Caco-2 (cell line): ENCODE measurements at regions not wholly inside any gene's neighbourhood (a gene's known extent, or its start where the extent isn't known, plus 50 kb on each side); places are given as distances from the start of the nearest gene placed in this dataset.

Experiments
- BruUV-seq: library from RNA; stranded (reverse); fragments of 400-500 nt; replicated peaks from 2 replicates; lab custom pipeline; 2021; lab: Mats Ljungman, UMichigan
- CTCF ChIA-PET: fragments of 300-600 bp; sonication (Branson Sonifier 250); formaldehyde crosslinking; loops from one replicate; lab custom pipeline; 2022; ENCODE audit warnings: antibody characterized with exemption; lab: Charles Lee
- POLR2A ChIA-PET: fragments of 300-600 bp; sonication (Branson Sonifier 250); formaldehyde crosslinking; loops from one replicate; lab custom pipeline; 2022; ENCODE audit warnings: antibody characterized with exemption; lab: Charles Lee
- DNase-seq, 2 experiments: peaks; one replicate each; pipeline versions ENCODE4 v3.0.0 to v3.0.0-alpha.2; 2020 to 2022
- H3K27me3 ChIP-seq: replicated peaks from 2 replicates; pipeline ENCODE4 v1.6.0; 2011; ENCODE audit warnings: low read length; ENCODE audit not compliant: control insufficient read depth, insufficient read depth
- H3K36me3 ChIP-seq: 2 replicates; pipeline ENCODE4 v1.5.1; 2011; ENCODE audit warnings: low read length; ENCODE audit not compliant: control insufficient read depth, insufficient read depth
- H3K4me1 ChIP-seq: fragments of 250-450 bp; sonication (Bioruptor Pico); 2 replicates; pipeline ENCODE4 v1.5.1; 2020; ENCODE audit warnings: mild to moderate bottlenecking
- H3K4me3 ChIP-seq: 2 replicates; pipeline ENCODE4 v1.5.1; 2011; ENCODE audit warnings: low read depth, mild to moderate bottlenecking, control low read depth, low read length
- H3K9me3 ChIP-seq: fragments of 250-450 bp; sonication (Bioruptor Pico); 2 replicates; pipeline ENCODE4 v1.5.1; 2020; ENCODE audit warnings: mild to moderate bottlenecking, moderate library complexity
- H3K27ac Mint-ChIP-seq: one replicate; pipeline ENCODE4 v1.8.0; 2022; ENCODE audit warnings: mixed read lengths; ENCODE audit not compliant: unreplicated experiment
- H3K27me3 Mint-ChIP-seq: one replicate; pipeline ENCODE4 v1.8.0; 2022; ENCODE audit warnings: mixed read lengths; ENCODE audit not compliant: insufficient read depth, unreplicated experiment
- H3K36me3 Mint-ChIP-seq: one replicate; pipeline ENCODE4 v1.8.0; 2022; ENCODE audit warnings: mild to moderate bottlenecking, mixed read lengths; ENCODE audit not compliant: insufficient read depth, unreplicated experiment
- H3K4me1 Mint-ChIP-seq: one replicate; pipeline ENCODE4 v1.8.0; 2022; ENCODE audit warnings: low read depth, mixed read lengths; ENCODE audit not compliant: unreplicated experiment
- H3K4me3 Mint-ChIP-seq: one replicate; pipeline ENCODE4 v1.8.0; 2022; ENCODE audit warnings: mild to moderate bottlenecking, moderate library complexity, mixed read lengths; ENCODE audit not compliant: unreplicated experiment
- H3K9me3 Mint-ChIP-seq: one replicate; pipeline ENCODE4 v1.8.0; 2022; ENCODE audit warnings: mixed read lengths; ENCODE audit not compliant: unreplicated experiment
- intact Hi-C: fragments of 100-400 bp; cut with micrococcal nuclease; formaldehyde crosslinking; loops from one replicate; pipeline ENCODE4 v1.10.0; 2022; ENCODE audit not compliant: unreplicated experiment
- TF ChIP-seq, protein P1 (sequence below), 2 experiments: fragments of 200-600 bp in 1 of 2; IDR thresholded peaks; 1 replicate in 1 of 2; 2 replicates in 1 of 2; pipeline versions ENCODE4 v1.5.1 to v1.8.0; 2011 to 2022; ENCODE audit warnings: antibody characterized with exemption in 1 of 2, control low read depth in 1 of 2, inconsistent platforms in 1 of 2, low read depth in 1 of 2, low read length in 1 of 2, mild to moderate bottlenecking in 1 of 2, moderate library complexity in 1 of 2; ENCODE audit not compliant: insufficient read depth in 1 of 2, severe bottlenecking in 1 of 2, unreplicated experiment in 1 of 2

DNA sequence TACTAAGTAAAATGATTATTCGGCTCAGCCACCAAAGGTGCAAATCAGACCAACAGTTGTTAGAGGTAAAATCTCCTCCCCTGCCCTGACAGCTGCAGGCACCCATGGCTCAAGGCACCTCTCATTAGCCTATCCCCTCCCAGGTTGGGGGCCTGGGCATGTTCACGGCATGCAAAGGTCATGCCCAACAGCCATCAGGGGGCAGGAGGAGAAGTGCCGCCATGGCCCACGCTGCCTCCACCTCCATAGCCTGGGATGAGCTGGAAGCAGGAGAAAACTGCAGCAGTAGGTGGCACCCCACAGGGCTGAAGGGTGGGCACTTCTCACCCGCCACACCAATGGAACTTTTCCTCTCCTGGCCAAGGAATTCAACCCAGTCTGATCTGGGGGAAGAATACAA lies 146.4 kb upstream of the COX10 start:
- Mint-ChIP-seq H3K36me3 (no peaks in the 10 kb centered on the region), H3K4me3 (no peak overlapping the region), H3K9me3 (no peaks in the 10 kb centered on the region), H3K27me3 (no peaks in the 10 kb centered on the region), H3K27ac (no peak overlapping the region), H3K4me1 (no peaks in the 10 kb centered on the region)
- POLR2A ChIA-PET, result no interaction called here
- Histone ChIP-seq H3K9me3 (no peaks in the 10 kb centered on the region), H3K4me1 (no peaks in the 10 kb centered on the region), H3K27me3 (no peaks in the 10 kb centered on the region), H3K4me3 (no peak overlapping the region), H3K36me3 (no peaks in the 10 kb centered on the region)
- CTCF ChIA-PET, result no interaction called here
- no peak for DNase-seq
- TF ChIP-seq, protein P1, sequence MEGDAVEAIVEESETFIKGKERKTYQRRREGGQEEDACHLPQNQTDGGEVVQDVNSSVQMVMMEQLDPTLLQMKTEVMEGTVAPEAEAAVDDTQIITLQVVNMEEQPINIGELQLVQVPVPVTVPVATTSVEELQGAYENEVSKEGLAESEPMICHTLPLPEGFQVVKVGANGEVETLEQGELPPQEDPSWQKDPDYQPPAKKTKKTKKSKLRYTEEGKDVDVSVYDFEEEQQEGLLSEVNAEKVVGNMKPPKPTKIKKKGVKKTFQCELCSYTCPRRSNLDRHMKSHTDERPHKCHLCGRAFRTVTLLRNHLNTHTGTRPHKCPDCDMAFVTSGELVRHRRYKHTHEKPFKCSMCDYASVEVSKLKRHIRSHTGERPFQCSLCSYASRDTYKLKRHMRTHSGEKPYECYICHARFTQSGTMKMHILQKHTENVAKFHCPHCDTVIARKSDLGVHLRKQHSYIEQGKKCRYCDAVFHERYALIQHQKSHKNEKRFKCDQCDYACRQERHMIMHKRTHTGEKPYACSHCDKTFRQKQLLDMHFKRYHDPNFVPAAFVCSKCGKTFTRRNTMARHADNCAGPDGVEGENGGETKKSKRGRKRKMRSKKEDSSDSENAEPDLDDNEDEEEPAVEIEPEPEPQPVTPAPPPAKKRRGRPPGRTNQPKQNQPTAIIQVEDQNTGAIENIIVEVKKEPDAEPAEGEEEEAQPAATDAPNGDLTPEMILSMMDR (IDR thresholded peaks at IDR 0.05; ENCODE audit: insufficient read depth in 1 of 2, low read depth in 1 of 2, low read length in 1 of 2, severe bottlenecking in 1 of 2, unreplicated experiment in 1 of 2), result no peak
- intact Hi-C loops, result no loop called here
- no TSS peak for BruUV-seq

DNA sequence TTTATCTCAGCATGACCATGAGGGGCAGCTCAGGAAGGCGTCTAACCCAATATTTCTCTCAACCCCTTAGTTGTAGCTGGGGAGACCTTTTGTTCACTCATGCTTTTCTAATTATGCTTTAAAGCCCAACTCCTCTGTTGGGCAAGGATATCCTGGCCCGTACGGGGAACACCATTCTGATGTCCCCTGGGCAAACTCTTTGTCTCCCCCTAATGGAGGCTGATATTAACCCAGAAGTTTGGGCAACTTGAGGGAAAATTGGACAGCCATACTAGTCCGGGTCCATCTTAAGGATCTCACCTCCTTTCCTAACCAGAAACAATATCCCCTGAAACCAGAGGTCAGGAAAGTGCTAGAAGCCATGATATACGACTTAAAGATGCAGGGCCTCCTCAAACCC lies 143.7 kb upstream of the COX10 start:
- no peaks in the 10 kb centered on the region for H3K4me1 ChIP-seq

DNA sequence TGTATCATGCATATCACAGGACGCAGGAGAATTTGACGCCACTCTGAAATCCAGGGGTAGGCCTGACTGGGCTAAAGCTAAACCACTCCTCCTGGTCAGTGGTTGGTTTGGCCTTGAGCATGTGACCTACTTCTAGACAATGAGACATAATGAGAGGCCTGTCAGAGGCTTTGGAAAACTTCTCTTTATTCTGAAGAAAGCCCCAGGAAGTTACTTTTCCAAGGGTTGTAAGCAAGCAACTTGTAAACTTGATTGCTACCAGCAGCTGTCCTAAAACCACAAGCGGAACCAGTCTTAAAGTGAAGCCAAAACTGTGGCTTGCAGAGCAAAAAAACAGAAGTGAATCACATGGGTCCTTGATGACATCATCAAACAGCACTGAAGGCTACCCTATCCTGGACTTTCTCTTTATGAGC lies 138.2 kb upstream of the COX10 start:
- DNase-seq, result no peak
- intact Hi-C loops, result no loop called here
- H3K27me3 ChIP-seq, result no peaks in the 10 kb centered on the region
- H3K27me3 Mint-ChIP-seq, result no peaks in the 10 kb centered on the region
- H3K4me3 Mint-ChIP-seq, result no peak overlapping the region
- POLR2A ChIA-PET, result no interaction called here
- no peak overlapping the region for H3K27ac Mint-ChIP-seq
- no TSS peak for BruUV-seq
- CTCF ChIA-PET, result no interaction called here
- no peaks in the 10 kb centered on the region for H3K4me1 ChIP-seq
- H3K4me3 ChIP-seq, result no peak overlapping the region
- H3K36me3 ChIP-seq, result no peaks in the 10 kb centered on the region
- H3K36me3 Mint-ChIP-seq, result no peaks in the 10 kb centered on the region
- H3K9me3 Mint-ChIP-seq, result peaks cover 9% of the 10 kb centered on the region
- TF ChIP-seq, protein P1 (IDR thresholded peaks at IDR 0.05; ENCODE audit: insufficient read depth in 1 of 2, low read depth in 1 of 2, low read length in 1 of 2, severe bottlenecking in 1 of 2, unreplicated experiment in 1 of 2), result no peak
- H3K9me3 ChIP-seq, result no peaks in the 10 kb centered on the region
- H3K4me1 Mint-ChIP-seq, result no peaks in the 10 kb centered on the region

More for the DNA sequence above, 143.7 kb upstream of the COX10 start:
- no TSS peak for BruUV-seq
- no peaks in the 10 kb centered on the region for H3K27me3 Mint-ChIP-seq
- H3K36me3 Mint-ChIP-seq, result no peaks in the 10 kb centered on the region
- H3K27me3 ChIP-seq, result no peaks in the 10 kb centered on the region
- peaks cover 9% of the 10 kb centered on the region for H3K9me3 Mint-ChIP-seq
- no peaks in the 10 kb centered on the region for H3K4me1 Mint-ChIP-seq
- TF ChIP-seq, protein P1 (IDR thresholded peaks at IDR 0.05; ENCODE audit: insufficient read depth in 1 of 2, low read depth in 1 of 2, low read length in 1 of 2, severe bottlenecking in 1 of 2, unreplicated experiment in 1 of 2), result no peak
- H3K4me3 ChIP-seq, result no peak overlapping the region
- ChIA-PET CTCF (no interaction called here), POLR2A (no interaction called here)
- DNase-seq, result no peak
- no peak overlapping the region for H3K27ac Mint-ChIP-seq
- intact Hi-C loops, result no loop called here
- no peaks in the 10 kb centered on the region for H3K36me3 ChIP-seq
- H3K4me3 Mint-ChIP-seq, result no peak overlapping the region
- H3K9me3 ChIP-seq, result no peaks in the 10 kb centered on the region
